ENCODE measurements at regions not wholly inside any gene's neighbourhood (a gene's known extent, or its start where the extent isn't known, plus 50 kb on each side); places are given as distances from the start of the nearest gene placed in this dataset.

GRCh38 chr2:136705336-136705735 lies 60.0 kb upstream of the THSD7B start:
- Histone ChIP-seq H3K4me1 (ENCODE audit: insufficient read depth, low read length, poor library complexity, severe bottlenecking) (no peaks in the 10 kb centered on the region), H3K27ac (ENCODE audit: low read depth, low read length, poor library complexity, severe bottlenecking) (no peak overlapping the region), H3K36me3 (ENCODE audit: insufficient read depth, low read length, poor library complexity, severe bottlenecking) (no peaks in the 10 kb centered on the region), H3K4me3 (ENCODE audit: low read depth, low read length, poor library complexity, severe bottlenecking) (no peak overlapping the region), H3K9me3 (ENCODE audit: low read depth, low read length, poor library complexity, severe bottlenecking) (no peaks in the 10 kb centered on the region), H3K27me3 (replicated peaks; ENCODE audit: insufficient read depth, low read depth, low read length, poor library complexity) (no peaks in the 10 kb centered on the region)
- no peak for DNase-seq (ENCODE audit: low spot score)
- ChIA-PET CTCF (no interaction called here), POLR2A (ENCODE audit: low non-redundant PET) (no interaction called here)
- BruUV-seq (replicated peaks): no TSS peak
- no peak for TF ChIP-seq CTCF (conservative IDR thresholded peaks at IDR 0.05; ENCODE audit: low read depth, low read length)
- no peak for TF ChIP-seq EZH2 (IDR thresholded peaks at IDR 0.05; ENCODE audit: borderline replicate concordance, low read depth, low read length, poor library complexity, severe bottlenecking)
- intact Hi-C loops (cut with micrococcal nuclease; ENCODE audit: unreplicated experiment): no loop called here

- H3K4me1 ChIP-seq (ENCODE audit: insufficient read depth, low read length, poor library complexity, severe bottlenecking): no peaks in the 10 kb centered on the region
- TF ChIP-seq CTCF (conservative IDR thresholded peaks at IDR 0.05; ENCODE audit: low read depth, low read length) (no peak), EZH2 (IDR thresholded peaks at IDR 0.05; ENCODE audit: borderline replicate concordance, low read depth, low read length, poor library complexity, severe bottlenecking) (no peak)
- no peaks in the 10 kb centered on the region for H3K27me3 ChIP-seq (replicated peaks; ENCODE audit: insufficient read depth, low read depth, low read length, poor library complexity)
- BruUV-seq (replicated peaks): no TSS peak
- no peak overlapping the region for H3K4me3 ChIP-seq (ENCODE audit: low read depth, low read length, poor library complexity, severe bottlenecking)
- CTCF ChIA-PET: no interaction called here
- DNase-seq (ENCODE audit: low spot score): no peak
- intact Hi-C loops (cut with micrococcal nuclease; ENCODE audit: unreplicated experiment): no loop called here
- no peaks in the 10 kb centered on the region for H3K9me3 ChIP-seq (ENCODE audit: low read depth, low read length, poor library complexity, severe bottlenecking)
- no peak overlapping the region for H3K27ac ChIP-seq (ENCODE audit: low read depth, low read length, poor library complexity, severe bottlenecking)
- no peaks in the 10 kb centered on the region for H3K36me3 ChIP-seq (ENCODE audit: insufficient read depth, low read length, poor library complexity, severe bottlenecking)
- POLR2A ChIA-PET (ENCODE audit: low non-redundant PET): no interaction called here
Measured at GRCh38 chr2:136703214-136703613, 62.1 kb upstream of the THSD7B start.

- Histone ChIP-seq H3K4me3 (ENCODE audit: low read depth, low read length, poor library complexity, severe bottlenecking) (no peak overlapping the region), H3K9me3 (ENCODE audit: low read depth, low read length, poor library complexity, severe bottlenecking) (no peaks in the 10 kb centered on the region), H3K36me3 (ENCODE audit: insufficient read depth, low read length, poor library complexity, severe bottlenecking) (no peaks in the 10 kb centered on the region), H3K4me1 (ENCODE audit: insufficient read depth, low read length, poor library complexity, severe bottlenecking) (no peaks in the 10 kb centered on the region), H3K27ac (ENCODE audit: low read depth, low read length, poor library complexity, severe bottlenecking) (no peak overlapping the region), H3K27me3 (replicated peaks; ENCODE audit: insufficient read depth, low read depth, low read length, poor library complexity) (no peaks in the 10 kb centered on the region)
- no TSS peak for BruUV-seq (replicated peaks)
- ChIA-PET CTCF (no interaction called here), POLR2A (ENCODE audit: low non-redundant PET) (no interaction called here)
- intact Hi-C loops (cut with micrococcal nuclease; ENCODE audit: unreplicated experiment): no loop called here
- TF ChIP-seq CTCF (conservative IDR thresholded peaks at IDR 0.05; ENCODE audit: low read depth, low read length): no peak
- no peak for TF ChIP-seq EZH2 (IDR thresholded peaks at IDR 0.05; ENCODE audit: borderline replicate concordance, low read depth, low read length, poor library complexity, severe bottlenecking)
- DNase-seq (ENCODE audit: low spot score): no peak
Measured at GRCh38 chr2:136696438-136696837, 68.9 kb upstream of the THSD7B start.
